ENCODE measurements at regions not wholly inside any gene's neighbourhood (a gene's known extent, or its start where the extent isn't known, plus 50 kb on each side); places are given as distances from the start of the nearest gene placed in this dataset.

- no peaks in the 10 kb centered on the region for H3K36me3 ChIP-seq
- H3K27me3 ChIP-seq, result peaks cover 5% of the 10 kb centered on the region
- H3K4me3 ChIP-seq, result no peak overlapping the region
- no peaks in the 10 kb centered on the region for H3K9me3 ChIP-seq
- TF ChIP-seq EP300 (IDR thresholded peaks at IDR 0.05; ENCODE audit: low read depth) (no peak), POLR2AphosphoS5 (IDR thresholded peaks at IDR 0.05) (no peak), POLR2A (IDR thresholded peaks at IDR 0.05) (no peak)
- in situ Hi-C loops (cut with MboI; ENCODE audit: low pct_ligation_motif_present in 1 of 4, low pct_unique_long_range_greater_than_20kb in 1 of 4, low sequenced_read_pairs in 3 of 4) (loop anchor here in 2 of 4 donors (25.0 kb wide), 1 partner anchor 157 kb away; no protein-coding TSS in a partner anchor), intact Hi-C loops (cut with DNase I; ENCODE audit: low total_unique reads) (no loop called here)
- H3K4me1 ChIP-seq, result no peaks in the 10 kb centered on the region
- H3K27ac ChIP-seq, result no peak overlapping the region
- WGBS, 2 donors (ENCODE audit: low coverage in 1 of 2), result 62 to 71% methylated on average over 5 of the region's 5 CpGs
- DNase-seq, result no peak
Measured at GRCh38 chr14:22305607-22306006, 283.4 kb downstream of the DAD1 start.

GRCh38 chr14:22304326-22304725 lies 284.7 kb downstream of the DAD1 start:
- TF ChIP-seq CTCF (IDR thresholded peaks at IDR 0.05) (no peak), POLR2AphosphoS5 (IDR thresholded peaks at IDR 0.05) (no peak), POLR2A (IDR thresholded peaks at IDR 0.05) (no peak), EP300 (IDR thresholded peaks at IDR 0.05; ENCODE audit: low read depth) (no peak)
- no peaks in the 10 kb centered on the region for H3K36me3 ChIP-seq
- no peaks in the 10 kb centered on the region for H3K9me3 ChIP-seq
- in situ Hi-C loops (cut with MboI; ENCODE audit: low pct_ligation_motif_present in 1 of 4, low pct_unique_long_range_greater_than_20kb in 1 of 4, low sequenced_read_pairs in 3 of 4) (loop anchor here in 2 of 4 donors (25.0 kb wide), 1 partner anchor 158 kb away; no protein-coding TSS in a partner anchor), intact Hi-C loops (cut with DNase I; ENCODE audit: low total_unique reads) (no loop called here)
- H3K27ac ChIP-seq, result no peak overlapping the region
- H3K4me3 ChIP-seq, result no peak overlapping the region
- WGBS, 2 donors (ENCODE audit: low coverage in 1 of 2), result 86% methylated on average over 6 of the region's 6 CpGs; no CpG with 5 or more reads in 1 of the 2 donors
- DNase-seq, result no peak
- peaks cover 5% of the 10 kb centered on the region for H3K27me3 ChIP-seq
- H3K4me1 ChIP-seq, result no peaks in the 10 kb centered on the region

- no peaks in the 10 kb centered on the region for H3K4me1 ChIP-seq
- intact Hi-C loops (cut with DNase I; ENCODE audit: low total_unique reads), result no loop called here
- H3K27ac ChIP-seq, result no peak overlapping the region
- DNase-seq, result no peak
- H3K4me3 ChIP-seq, result no peak overlapping the region
- H3K36me3 ChIP-seq, result no peaks in the 10 kb centered on the region
- 14 to 22% methylated on average over 3 to 5 of the region's 5 CpGs for WGBS, 2 donors (ENCODE audit: low coverage in 1 of 2)
- H3K27me3 ChIP-seq, result peaks cover 5% of the 10 kb centered on the region
- TF ChIP-seq POLR2A (IDR thresholded peaks at IDR 0.05), result no peak
- peak; percentile 29 to 51 (median 42) for TF ChIP-seq CTCF (IDR thresholded peaks at IDR 0.05)
- no peaks in the 10 kb centered on the region for H3K9me3 ChIP-seq
- in situ Hi-C loops (cut with MboI; ENCODE audit: low pct_ligation_motif_present in 1 of 4, low pct_unique_long_range_greater_than_20kb in 1 of 4, low sequenced_read_pairs in 3 of 4), result loop anchor here in 2 of 4 donors (25.0 kb wide), 1 partner anchor 159 kb away; no protein-coding TSS in a partner anchor
Measured at GRCh38 chr14:22303589-22304195, 285.3 kb downstream of the DAD1 start.

- Histone ChIP-seq H3K4me3 (no peak overlapping the region), H3K27ac (no peak overlapping the region), H3K27me3 (peaks cover 5% of the 10 kb centered on the region), H3K4me1 (no peaks in the 10 kb centered on the region), H3K36me3 (no peaks in the 10 kb centered on the region), H3K9me3 (no peaks in the 10 kb centered on the region)
- intact Hi-C loops (cut with DNase I; ENCODE audit: low total_unique reads), result no loop called here
- in situ Hi-C loops (cut with MboI; ENCODE audit: low pct_ligation_motif_present in 1 of 4, low pct_unique_long_range_greater_than_20kb in 1 of 4, low sequenced_read_pairs in 3 of 4), result loop anchor here in 2 of 4 donors (25.0 kb wide), 1 partner anchor 162 kb away; no protein-coding TSS in a partner anchor
- no peak for TF ChIP-seq EP300 (IDR thresholded peaks at IDR 0.05; ENCODE audit: low read depth)
- no peak for TF ChIP-seq CTCF (IDR thresholded peaks at IDR 0.05)
- TF ChIP-seq POLR2A (IDR thresholded peaks at IDR 0.05), result no peak
- TF ChIP-seq POLR2AphosphoS5 (IDR thresholded peaks at IDR 0.05), result no peak
- WGBS, 2 donors (ENCODE audit: low coverage in 1 of 2), result 78 to 100% methylated on average over 1 to 2 of the region's 2 CpGs
- DNase-seq, result no peak
Measured at GRCh38 chr14:22300646-22301045, 288.4 kb downstream of the DAD1 start.
